NT2/D1 (cell line): ENCODE measurements at regions not wholly inside any gene's neighbourhood (a gene's known extent, or its start where the extent isn't known, plus 50 kb on each side); places are given as distances from the start of the nearest gene placed in this dataset.

Source experiments
- YY1 ChIP-seq: IDR thresholded peaks from 2 replicates; pipeline ENCODE4 v1.6.1; 2011; ENCODE audit not compliant: insufficient read length, insufficient read depth
- ZNF274 ChIP-seq: IDR thresholded peaks from 2 replicates; pipeline ENCODE4 v1.6.1; 2011; ENCODE audit warnings: mild to moderate bottlenecking, low read depth, low read length

DNA sequence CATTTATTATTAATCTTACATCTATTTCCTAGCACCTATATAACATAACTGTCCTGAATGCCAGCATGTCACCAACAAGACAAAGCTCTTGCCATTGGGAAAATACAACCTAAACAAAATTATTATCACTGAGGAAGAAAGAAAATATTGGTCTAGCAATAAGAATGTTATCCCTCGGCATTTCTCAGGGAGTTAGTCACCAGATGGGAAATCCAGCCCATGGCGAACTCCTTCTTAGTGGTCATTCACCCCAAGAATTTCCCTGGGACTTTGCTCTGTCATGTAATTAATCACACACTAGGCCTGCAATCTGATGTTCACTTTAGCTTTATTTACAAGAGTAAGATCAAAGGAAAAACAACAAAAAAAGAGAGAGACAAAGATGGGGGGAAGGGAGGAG is 56.1 kb upstream of the TAS2R1 start:
- TF ChIP-seq ZNF274 (no peak), YY1 (no peak)
